Transverse colon (tissue), 4 donors: ENCODE measurements at regions not wholly inside any gene's neighbourhood (a gene's known extent, or its start where the extent isn't known, plus 50 kb on each side); places are given as distances from the start of the nearest gene placed in this dataset.

Experiments
- DNase-seq: peaks from one replicate; pipeline ENCODE4 v3.0.0-alpha.2; 2019
- H3K27ac ChIP-seq, 4 donors: fragments of 200-600 bp; sonication (generic); 2 replicates each; pipeline ENCODE4 v1.5.1; 2016 to 2018; ENCODE audit warnings: inconsistent platforms in 4 of 4
- H3K27me3 ChIP-seq: fragments of 200-600 bp; sonication (generic); 2 replicates; pipeline ENCODE4 v1.5.1; 2017; ENCODE audit warnings: inconsistent platforms
- H3K36me3 ChIP-seq, 4 donors: fragments of 200-600 bp; sonication (generic); 2 replicates each; pipeline ENCODE4 v1.5.1; 2017 to 2019; ENCODE audit warnings: inconsistent platforms in 4 of 4
- H3K4me1 ChIP-seq, 4 donors: fragments of 200-600 bp; sonication (generic); 2 replicates each; pipeline ENCODE4 v1.5.1; 2017 to 2020; ENCODE audit warnings: inconsistent platforms in 4 of 4
- H3K4me3 ChIP-seq, 4 donors: fragments of 200-600 bp; sonication (generic); 1 replicate in 1 of 4; 2 replicates in 3 of 4; pipeline versions ENCODE4 v1.5.1 to v1.6.1; 2017 to 2019; ENCODE audit warnings: inconsistent platforms in 4 of 4
- H3K9me3 ChIP-seq, 2 donors: fragments of 200-600 bp; sonication (generic); 2 replicates each; pipeline ENCODE4 v1.5.1; 2017 to 2019; ENCODE audit warnings: inconsistent platforms in 2 of 2
- CTCF ChIP-seq, 5 experiments: fragments of 200-600 bp in 3 of 5; fragments of 450-650 bp in 2 of 5; sonication (generic) in 3 of 5; IDR thresholded peaks; 1 replicate in 2 of 5; 2 replicates in 3 of 5; pipeline ENCODE4 v1.5.1; 2016 to 2017; ENCODE audit warnings: antibody characterized with exemption in 5 of 5, inconsistent platforms in 3 of 5, mild to moderate bottlenecking in 2 of 5, moderate library complexity in 1 of 5
- EP300 ChIP-seq: sonication (generic); formaldehyde crosslinking; IDR thresholded peaks from one replicate; pipeline ENCODE4 v1.6.1; 2017; ENCODE audit warnings: antibody characterized with exemption, low read depth
- POLR2A ChIP-seq: fragments of 450-650 bp; IDR thresholded peaks from one replicate; pipeline ENCODE4 v1.6.1; 2016; ENCODE audit warnings: antibody characterized with exemption, mild to moderate bottlenecking, moderate library complexity
- POLR2AphosphoS5 ChIP-seq, 3 donors: sonication (generic); formaldehyde crosslinking; IDR thresholded peaks; one replicate each; pipeline ENCODE4 v1.6.1; 2016; ENCODE audit warnings: antibody characterized with exemption in 3 of 3
- WGBS, 2 donors: methylation state at CpG; one replicate each; pipeline ENCODE4 v1.1.5; 2018; ENCODE audit warnings: low coverage in 1 of 2; 5-methylcytosine and 5-hydroxymethylcytosine counted together
- in situ Hi-C, 4 donors: fragments of 200-750 bp; cut with MboI; loops; one replicate each; pipeline versions ENCODE4 v1.15.0 to v1.15.1; 2017; ENCODE audit warnings: low sequenced_read_pairs in 3 of 4, low pct_ligation_motif_present in 1 of 4, low pct_unique_long_range_greater_than_20kb in 1 of 4
- intact Hi-C: fragments of 100-400 bp; cut with DNase I; formaldehyde crosslinking; loops from one replicate; pipeline ENCODE4 v1.15.1; 2023; ENCODE audit warnings: low total_unique reads

- WGBS, 2 donors = 44 to 100% methylated on average over 1 of the region's 1 CpG
- TF ChIP-seq CTCF (IDR thresholded peaks at IDR 0.05) = no peak
- TF ChIP-seq POLR2A = no peak
- TF ChIP-seq POLR2AphosphoS5 (IDR thresholded peaks at IDR 0.05) = no peak
- no peak for TF ChIP-seq EP300
- intact Hi-C loops = no loop called here
- Histone ChIP-seq H3K36me3 (no peaks in the 10 kb centered on the region), H3K9me3 (no peaks in the 10 kb centered on the region), H3K4me1 (no peaks in the 10 kb centered on the region), H3K27ac (no peak overlapping the region), H3K4me3 (no peak overlapping the region), H3K27me3 (no peaks in the 10 kb centered on the region)
- in situ Hi-C loops = no loop called here
- no peak for DNase-seq
These were observed 138.1 kb upstream of the SLC24A3 start for GRCh38 chr20:19074356-19074755.

GRCh38 chr20:19074828-19075516 is 137.5 kb upstream of the SLC24A3 start:
- H3K4me3 ChIP-seq = no peak overlapping the region
- in situ Hi-C loops = no loop called here
- H3K27ac ChIP-seq = no peak overlapping the region
- WGBS, 2 donors = 70 to 89% methylated on average over 6 to 8 of the region's 8 CpGs
- no peaks in the 10 kb centered on the region for H3K36me3 ChIP-seq
- intact Hi-C loops = loop anchor here (5.0 kb wide), 1 partner anchor 1367 kb away; no protein-coding TSS in a partner anchor
- H3K4me1 ChIP-seq = no peaks in the 10 kb centered on the region
- H3K27me3 ChIP-seq = no peaks in the 10 kb centered on the region
- TF ChIP-seq CTCF (IDR thresholded peaks at IDR 0.05) (no peak), EP300 (no peak), POLR2AphosphoS5 (IDR thresholded peaks at IDR 0.05) (no peak), POLR2A (no peak)
- DNase-seq = no peak
- no peaks in the 10 kb centered on the region for H3K9me3 ChIP-seq

- no peaks in the 10 kb centered on the region for H3K36me3 ChIP-seq
- in situ Hi-C loops (no loop called here), intact Hi-C loops (loop anchor here (5.0 kb wide), 1 partner anchor 1365 kb away; no protein-coding TSS in a partner anchor)
- H3K27ac ChIP-seq = no peak overlapping the region
- WGBS, 2 donors = 52 to 73% methylated on average over 4 to 5 of the region's 5 CpGs
- TF ChIP-seq POLR2AphosphoS5 (IDR thresholded peaks at IDR 0.05) (no peak), CTCF (IDR thresholded peaks at IDR 0.05) (peak in 1 of 5 experiments; percentile 13), POLR2A (no peak), EP300 (no peak)
- no peaks in the 10 kb centered on the region for H3K27me3 ChIP-seq
- H3K4me1 ChIP-seq = no peaks in the 10 kb centered on the region
- DNase-seq = no peak
- H3K9me3 ChIP-seq = no peaks in the 10 kb centered on the region
- no peak overlapping the region for H3K4me3 ChIP-seq
These were observed 134.8 kb upstream of the SLC24A3 start for GRCh38 chr20:19077370-19078220.
